Heart left ventricle (tissue), 16 donors: ENCODE measurements at regions not wholly inside any gene's neighbourhood (a gene's known extent, or its start where the extent isn't known, plus 50 kb on each side); places are given as distances from the start of the nearest gene placed in this dataset.
"Not testable (repeated sequence)": the region's sequence is repeated elsewhere in the genome, so short reads cannot be mapped to it uniquely, and the experiment has no call there.

Experiments
- ATAC-seq, 4 donors: fragments of 200-7000 bp; cut with Tn5 transposase; one replicate each; pipeline ENCODE4 v1.9.1; 2020 to 2022; ENCODE audit warnings: moderate library complexity in 4 of 4, mild to moderate bottlenecking in 3 of 4, moderate number of reproducible peaks in 1 of 4
- DNase-seq, 5 donors: peaks; one replicate each; pipeline ENCODE4 v3.0.0-alpha.2; 2020
- H3K27ac ChIP-seq, 12 donors: fragments of 200-600 bp; sonication (generic) in 4 of 12; one replicate each; pipeline versions ENCODE4 v1.5.0 to v1.8.0; 2016 to 2022; ENCODE audit warnings: mild to moderate bottlenecking in 2 of 12
- H3K27me3 ChIP-seq, 9 donors: fragments of 200-600 bp; sonication (generic) in 2 of 9; one replicate each; pipeline versions ENCODE4 v1.5.1 to v1.8.0; 2016 to 2022; ENCODE audit warnings: mild to moderate bottlenecking in 3 of 9
- H3K36me3 ChIP-seq, 9 donors: fragments of 200-600 bp; sonication (generic) in 2 of 9; one replicate each; pipeline versions ENCODE4 v1.5.0 to v1.8.0; 2018 to 2022; ENCODE audit warnings: mild to moderate bottlenecking in 2 of 9
- H3K4me1 ChIP-seq, 12 donors: fragments of 200-600 bp; sonication (generic) in 4 of 12; one replicate each; pipeline versions ENCODE4 v1.5.0 to v1.8.0; 2016 to 2022; ENCODE audit warnings: mild to moderate bottlenecking in 3 of 12
- H3K4me3 ChIP-seq, 12 donors: fragments of 200-600 bp; sonication (generic) in 4 of 12; one replicate each; pipeline versions ENCODE4 v1.5.0 to v1.8.0; 2017 to 2022; ENCODE audit warnings: mild to moderate bottlenecking in 9 of 12, moderate library complexity in 4 of 12
- H3K9me3 ChIP-seq, 12 donors: fragments of 200-600 bp; sonication (generic) in 4 of 12; one replicate each; pipeline versions ENCODE4 v1.5.0 to v1.8.0; 2016 to 2022; ENCODE audit warnings: mild to moderate bottlenecking in 1 of 12
- CTCF ChIP-seq, 12 donors: fragments of 200-600 bp; sonication (generic) in 4 of 12; IDR thresholded peaks; one replicate each; pipeline versions ENCODE4 v1.5.0 to v1.8.0; 2018 to 2022; ENCODE audit warnings: antibody characterized with exemption in 12 of 12, mild to moderate bottlenecking in 5 of 12
- POLR2A ChIP-seq, 2 donors: fragments of 450-650 bp; IDR thresholded peaks; one replicate each; pipeline ENCODE4 v1.6.1; 2017; ENCODE audit warnings: antibody characterized with exemption in 2 of 2, mild to moderate bottlenecking in 2 of 2, moderate library complexity in 2 of 2
- WGBS, 4 donors: extraction: QIAGEN DNeasy Blood & Tissue Kit in 2 of 4; methylation state at CpG; one replicate each; pipeline versions ENCODE4 v1.1.5 to v1.1.7; 2013 to 2018; 5-methylcytosine and 5-hydroxymethylcytosine counted together
- intact Hi-C, 10 donors: fragments of 100-400 bp; cut with DNase I; formaldehyde crosslinking; loops; one replicate each; pipeline versions ENCODE4 v1.11.1 to v1.14.2; 2022
- donor health status: ischemic (EF 13 %, LVEDD 7.1; RV severe dilation, severe dysfunction).
- donor health status: healthy with polysubstance abuse.
- donor health status: DM: no; HTN: yes; CAD: no.
- donor health status: DM: no; HTN: no; CAD: no.
- donor health status: ischemic (EF 25% LVEDD 6.9; RV normal size, moderate dysfunction).
- donor health status: ischemic (EF 25% LVEDD 5.7; RV mildly dilated, moderate dysfunction).
- donor health status: healthy.
- donor health status: DM: yes; HTN: yes; CAD: no.
- donor health status: ischemic (EF 35%, LVEDD 5.7; RV mildly dilated, moderate dysfunction).
- donor health status: nonischemic (EF 11% LVEDD 7.7; RV severe dilation, severe dysfunction).
- donor health status: DM: yes; HTN: yes; CAD: no.
- donor health status: PGD.
- donor health status: ischemic (EF 29% LVEDD 5.4; RV normal size, mild dysfunction).
- donor health status: nonischemic (EF 23%, LVEDD 6.1; RV moderate dilation, normal function).

- H3K4me3 ChIP-seq = no peak overlapping the region
- no peaks in the 10 kb centered on the region for H3K9me3 ChIP-seq
- TF ChIP-seq CTCF (IDR thresholded peaks at IDR 0.05) (no peak), POLR2A (IDR thresholded peaks at IDR 0.05) (no peak)
- no peaks in the 10 kb centered on the region for H3K36me3 ChIP-seq
- ATAC-seq (no peak), DNase-seq (no peak)
- H3K4me1 ChIP-seq = no peaks in the 10 kb centered on the region
- no peak overlapping the region for H3K27ac ChIP-seq
- H3K27me3 ChIP-seq = no peaks in the 10 kb centered on the region
- intact Hi-C loops = no loop called here
Observed at GRCh38 chr4:24180586-24180985, 290.7 kb upstream of the PPARGC1A start.

- Histone ChIP-seq H3K27me3 (no peaks in the 10 kb centered on the region), H3K27ac (no peak overlapping the region), H3K9me3 (no peaks in the 10 kb centered on the region), H3K4me1 (peaks cover 0 to 3% (median 0%) of the 10 kb centered on the region in 12 donors), H3K36me3 (no peaks in the 10 kb centered on the region), H3K4me3 (no peak overlapping the region)
- TF ChIP-seq POLR2A (IDR thresholded peaks at IDR 0.05) = no peak
- TF ChIP-seq CTCF (IDR thresholded peaks at IDR 0.05) = no peak
- 72 to 75% (median 73%) methylated on average over 4 of the region's 4 CpGs for WGBS, 4 donors
- DNase-seq (no peak), ATAC-seq (no peak)
- intact Hi-C loops = no loop called here
Observed at GRCh38 chr4:24179201-24179840, 289.5 kb upstream of the PPARGC1A start.

GRCh38 chr4:24177443-24177842, 287.6 kb upstream of the PPARGC1A start:
- H3K27me3 ChIP-seq, ATAC-seq, H3K36me3 ChIP-seq, DNase-seq, H3K9me3 ChIP-seq, H3K4me1 ChIP-seq, intact Hi-C loops, H3K4me3 ChIP-seq, H3K27ac ChIP-seq: not testable (repeated sequence)
- 78 to 90% (median 85%) methylated on average over 2 of the region's 2 CpGs for WGBS, 4 donors

GRCh38 chr4:24175707-24176106, 285.9 kb upstream of the PPARGC1A start:
- Histone ChIP-seq H3K9me3 (no peaks in the 10 kb centered on the region), H3K27ac (no peak overlapping the region), H3K36me3 (no peaks in the 10 kb centered on the region), H3K27me3 (no peaks in the 10 kb centered on the region), H3K4me3 (no peak overlapping the region), H3K4me1 (peaks cover 0 to 3% (median 0%) of the 10 kb centered on the region in 12 donors)
- DNase-seq = no peak
- intact Hi-C loops = no loop called here
- TF ChIP-seq POLR2A (IDR thresholded peaks at IDR 0.05) (no peak), CTCF (IDR thresholded peaks at IDR 0.05) (no peak)
- WGBS, 4 donors = 73 to 86% (median 83%) methylated on average over 7 of the region's 7 CpGs
- ATAC-seq = no peak

- no peak overlapping the region for H3K27ac ChIP-seq
- H3K4me1 ChIP-seq = peaks cover 0 to 3% (median 0%) of the 10 kb centered on the region in 12 donors
- DNase-seq (no peak), ATAC-seq (peak in 3 of 4 donors; percentile 42 to 57 (median 49))
- no peak overlapping the region for H3K4me3 ChIP-seq
- TF ChIP-seq POLR2A (IDR thresholded peaks at IDR 0.05) = no peak
- no peak for TF ChIP-seq CTCF (IDR thresholded peaks at IDR 0.05)
- H3K27me3 ChIP-seq = no peaks in the 10 kb centered on the region
- 35 to 50% (median 36%) methylated on average over 4 of the region's 4 CpGs for WGBS, 4 donors
- no peaks in the 10 kb centered on the region for H3K36me3 ChIP-seq
- intact Hi-C loops = no loop called here
- no peaks in the 10 kb centered on the region for H3K9me3 ChIP-seq
Observed at GRCh38 chr4:24174602-24175001, 284.8 kb upstream of the PPARGC1A start.
